Activated T-helper 1 cell treated with Interleukin-2 at 50 U/mL for 16 hours (primary cell): ENCODE measurements at regions not wholly inside any gene's neighbourhood (a gene's known extent, or its start where the extent isn't known, plus 50 kb on each side); places are given as distances from the start of the nearest gene placed in this dataset.

Experiments used
- DNase-seq: peaks from one replicate; pipeline ENCODE4 v3.0.0-alpha.2; 2020; ENCODE audit warnings: low read depth

GRCh38 chr5:167143716-167144115 is 1147.7 kb upstream of the WWC1 start:
- no peak for DNase-seq

GRCh38 chr5:167145841-167146240 is 1145.6 kb upstream of the WWC1 start:
- DNase-seq: no peak

DNA sequence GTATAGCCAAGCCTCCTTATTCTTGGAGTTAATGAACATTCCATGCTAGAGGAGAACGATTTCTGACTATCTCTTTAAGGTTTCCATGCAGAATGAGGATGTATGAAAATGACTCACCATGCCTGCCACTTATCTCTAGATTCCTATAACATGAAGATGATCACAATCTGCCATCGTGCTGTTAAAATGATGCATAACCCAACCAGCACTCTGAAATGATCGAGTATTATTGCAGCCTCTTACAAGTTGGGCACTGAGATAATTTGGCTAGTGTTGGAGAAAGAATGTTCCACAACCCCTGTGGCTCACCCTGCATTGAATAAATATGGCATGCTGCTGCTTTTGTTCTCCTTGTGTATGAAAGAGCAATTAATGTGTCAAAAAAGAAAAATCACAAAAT is 1143.6 kb upstream of the WWC1 start:
- no peak for DNase-seq

DNA sequence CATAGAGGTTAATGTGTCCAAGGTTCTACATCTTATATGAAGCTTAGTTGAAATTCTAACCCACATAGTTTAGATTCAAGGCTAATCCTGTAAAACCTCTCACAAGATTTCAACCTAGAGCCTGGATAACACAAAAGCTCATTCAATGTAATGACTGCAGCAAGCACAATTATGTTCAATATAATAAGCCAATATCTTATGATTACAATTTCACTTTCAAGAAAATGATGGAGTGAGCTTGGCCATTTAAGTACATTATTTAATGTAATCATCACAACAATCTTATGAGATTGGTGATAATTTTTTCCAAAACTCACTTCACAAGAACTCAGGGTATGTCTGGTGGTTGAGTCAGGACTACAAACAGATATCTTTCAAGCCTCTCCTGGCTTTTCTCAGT is 1140.8 kb upstream of the WWC1 start:
- DNase-seq: no peak

- no peak for DNase-seq
These were observed 1138.9 kb upstream of the WWC1 start for GRCh38 chr5:167152561-167152960.

DNA sequence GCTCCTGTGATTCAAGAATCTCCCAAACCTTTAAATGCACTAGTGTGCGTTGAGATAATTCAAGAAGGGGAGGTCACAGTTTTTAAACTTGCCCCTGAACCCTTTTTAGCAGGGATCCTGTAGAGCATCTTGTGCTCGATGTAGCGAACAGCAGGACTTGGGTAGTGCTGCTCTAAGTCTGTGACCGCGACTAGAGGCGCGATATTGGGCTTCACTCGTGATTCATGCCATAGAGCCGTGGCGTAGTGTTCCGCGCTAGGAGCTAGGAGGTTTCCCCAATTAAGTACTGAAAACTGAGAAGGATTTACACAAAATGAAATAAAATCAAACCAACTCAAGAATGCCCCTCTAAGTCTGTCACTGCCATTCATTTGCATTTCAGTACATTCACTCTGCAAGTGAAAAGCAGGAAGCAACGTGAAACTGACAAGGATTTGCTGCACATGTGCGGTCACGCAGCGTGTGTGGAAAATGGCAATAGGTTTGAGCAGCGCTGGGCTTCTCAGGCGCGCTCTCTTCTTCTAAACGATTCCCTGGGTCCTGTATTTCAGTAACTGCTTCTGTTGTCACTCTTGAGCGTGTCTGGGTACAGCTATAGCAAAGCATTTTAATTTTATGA is 1135.9 kb upstream of the WWC1 start:
- no peak for DNase-seq

- DNase-seq: no peak
These were observed 1135.0 kb upstream of the WWC1 start for GRCh38 chr5:167156446-167156845.

DNA sequence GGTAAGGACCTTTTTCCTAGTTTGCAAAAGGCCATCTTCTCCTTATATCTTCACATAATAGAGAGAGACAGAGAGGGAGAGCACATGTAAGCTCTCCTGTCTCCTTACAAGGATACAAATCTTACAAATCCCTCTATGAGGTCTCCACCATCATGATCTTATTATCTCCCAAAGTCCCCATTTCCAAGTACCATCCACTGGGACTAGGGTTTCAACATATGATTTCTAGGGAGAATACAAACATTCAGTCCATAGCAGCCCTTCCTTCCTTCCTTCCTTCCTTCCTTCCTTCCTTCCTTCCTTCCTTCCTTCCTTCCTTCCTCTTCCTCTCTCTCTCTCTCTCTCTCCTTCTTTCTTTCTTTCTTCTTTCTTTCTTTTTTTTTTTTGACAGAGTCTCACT is 1132.9 kb upstream of the WWC1 start:
- DNase-seq: no peak

DNA sequence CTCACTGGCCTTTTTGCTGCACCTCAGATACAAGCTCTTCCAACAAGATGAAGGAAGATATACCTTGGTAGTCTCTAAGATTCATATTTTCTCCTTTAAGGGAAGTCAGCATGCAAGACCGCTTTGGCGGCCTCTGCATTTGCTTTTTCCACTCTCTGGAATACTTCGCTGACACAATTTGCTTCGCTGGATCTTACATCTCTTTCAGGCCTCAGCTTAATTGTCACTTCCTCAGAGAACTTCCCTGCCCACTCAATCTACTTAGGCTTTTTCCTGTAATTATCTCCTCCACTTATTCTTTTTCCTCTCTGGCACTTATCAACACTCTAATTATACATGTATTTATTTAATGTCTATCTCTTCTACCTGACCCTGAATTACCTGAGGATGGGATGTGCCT is 1131.1 kb upstream of the WWC1 start:
- no peak for DNase-seq

DNA sequence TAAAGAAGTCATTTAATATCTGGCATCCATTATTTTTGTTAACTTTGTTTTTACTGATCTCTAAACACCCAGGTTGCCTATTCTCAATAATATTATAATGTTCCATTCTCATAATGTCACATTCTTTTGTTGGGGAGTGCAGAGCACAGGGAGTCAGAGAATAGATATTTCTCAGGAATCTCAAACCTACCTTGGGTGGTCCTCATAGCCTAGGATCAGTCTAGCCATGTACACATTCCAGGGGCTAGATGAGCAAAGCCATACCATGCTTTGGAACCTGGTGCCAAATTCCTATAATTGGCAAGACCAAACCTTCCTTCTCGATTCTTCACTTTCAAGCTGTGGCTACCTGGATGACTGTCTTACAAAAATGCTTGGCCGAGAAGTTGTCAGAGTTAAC is 1124.7 kb upstream of the WWC1 start:
- DNase-seq: no peak

- no peak for DNase-seq
These were observed 1124.2 kb upstream of the WWC1 start for GRCh38 chr5:167167191-167167795.

GRCh38 chr5:167168971-167169370 is 1122.5 kb upstream of the WWC1 start:
- no peak for DNase-seq

- no peak for DNase-seq
These were observed 1120.4 kb upstream of the WWC1 start for GRCh38 chr5:167171056-167171455.

- no peak for DNase-seq
These were observed 1113.7 kb upstream of the WWC1 start for GRCh38 chr5:167177736-167178135.

DNA sequence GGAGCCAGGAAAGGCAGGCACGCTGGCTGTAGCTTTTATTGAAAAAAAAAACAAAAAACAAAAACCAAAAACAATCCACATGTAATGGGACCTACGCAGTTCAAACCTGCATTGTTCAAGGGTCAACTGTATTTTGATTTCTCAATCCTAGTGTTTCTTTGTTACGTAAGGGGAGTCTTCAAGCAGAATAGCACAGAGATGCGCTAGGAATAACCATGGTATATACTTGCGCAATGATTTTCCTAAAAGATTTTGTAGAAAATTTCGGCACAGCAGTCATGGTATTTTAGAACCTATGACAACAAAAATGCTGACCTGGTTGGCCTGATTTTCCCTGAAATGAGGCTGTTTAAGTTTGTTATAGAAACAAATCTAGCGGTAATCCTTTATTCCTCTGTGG is 1110.5 kb upstream of the WWC1 start:
- DNase-seq: no peak

- DNase-seq: no peak
These were observed 1085.6 kb upstream of the WWC1 start for GRCh38 chr5:167205881-167206280.

GRCh38 chr5:167207081-167207480 is 1084.4 kb upstream of the WWC1 start:
- no peak for DNase-seq

GRCh38 chr5:167208911-167209310 is 1082.5 kb upstream of the WWC1 start:
- DNase-seq: no peak

GRCh38 chr5:167217097-167217743 is 1074.2 kb upstream of the WWC1 start:
- no peak for DNase-seq

- DNase-seq: no peak
These were observed 1072.1 kb upstream of the WWC1 start for GRCh38 chr5:167219298-167219697.

DNA sequence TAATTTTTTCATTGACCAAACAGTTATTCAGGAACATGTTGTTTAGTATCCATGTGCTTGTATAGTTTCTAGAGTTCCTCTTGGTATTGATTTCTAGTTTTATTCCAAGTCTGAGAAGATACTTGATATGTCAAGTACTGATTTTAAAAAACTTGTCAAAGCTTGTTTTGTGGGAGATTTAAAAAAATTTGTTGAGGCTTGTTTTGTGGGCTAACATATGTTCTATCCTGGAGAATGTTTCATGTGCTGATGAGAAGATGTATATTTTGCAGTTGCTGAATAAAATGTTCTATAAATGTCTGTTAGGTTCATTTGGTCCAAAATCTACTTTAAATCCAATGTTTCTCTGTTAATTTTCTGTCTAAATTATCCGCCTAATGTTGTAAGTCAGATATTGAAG is 1065.1 kb upstream of the WWC1 start:
- no peak for DNase-seq

- no peak for DNase-seq
These were observed 1063.3 kb upstream of the WWC1 start for GRCh38 chr5:167228134-167228533.

DNA sequence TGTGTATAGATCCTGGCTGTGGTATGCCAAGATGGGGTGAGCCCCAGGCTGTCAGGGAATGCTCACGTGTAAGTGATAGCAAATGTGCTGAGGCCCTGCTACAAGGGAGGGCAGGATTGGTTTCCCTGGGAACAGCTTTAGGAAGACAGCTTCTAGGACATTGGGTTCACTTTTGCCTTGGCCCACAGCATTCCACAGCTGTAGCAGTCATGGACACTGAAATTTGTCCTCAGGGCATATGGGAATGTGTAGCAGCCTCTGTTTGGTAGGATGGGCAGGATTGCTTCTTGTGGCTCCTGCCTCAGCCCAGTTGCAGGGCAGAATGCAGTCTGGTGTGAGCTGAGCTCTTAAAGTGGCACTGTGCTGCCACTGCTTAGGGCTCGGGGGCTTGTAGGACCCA is 1061.7 kb upstream of the WWC1 start:
- no peak for DNase-seq

GRCh38 chr5:167230414-167230813 is 1061.0 kb upstream of the WWC1 start:
- DNase-seq: no peak
